ENCODE measurements at regions not wholly inside any gene's neighbourhood (a gene's known extent, or its start where the extent isn't known, plus 50 kb on each side); places are given as distances from the start of the nearest gene placed in this dataset.

GRCh38 chr6:86016567-86016966 lies 373.9 kb upstream of the SYNCRIP start:
- Histone ChIP-seq H3K9ac (ENCODE audit: insufficient read depth, low read depth, low read length) (no peak overlapping the region), H3K4me2 (ENCODE audit: low read depth, low read length) (no peak overlapping the region), H3K79me2 (ENCODE audit: insufficient read depth, low read length) (no peaks in the 10 kb centered on the region), H3K9me3 (ENCODE audit: low read length) (no peaks in the 10 kb centered on the region), H4K20me1 (ENCODE audit: insufficient read depth, low read length) (no peaks in the 10 kb centered on the region), H3K27me3 (ENCODE audit: control insufficient read depth in 1 of 2, insufficient read depth in 2 of 2, low read length in 2 of 2) (no peaks in the 10 kb centered on the region), H2AFZ (ENCODE audit: low read length) (no peak overlapping the region), H3K36me3 (replicated peaks in 1 of 2; ENCODE audit: control insufficient read depth in 1 of 2, insufficient read depth in 2 of 2, low read length in 2 of 2) (no peaks in the 10 kb centered on the region), H3K27ac (ENCODE audit: extremely low read length, insufficient read depth, low read length) (no peak overlapping the region), H3K4me1 (ENCODE audit: insufficient read depth, low read length) (no peaks in the 10 kb centered on the region), H3K4me3 (replicated peaks in 1 of 3; ENCODE audit: insufficient read depth in 1 of 3, low read depth in 2 of 3, low read length in 3 of 3) (no peak overlapping the region)
- BruUV-seq (replicated peaks) = no TSS peak
- DNase-seq (ENCODE audit: low spot score) (no peak), FAIRE-seq (no peak), ATAC-seq (no peak)
- POLR2A ChIA-PET = no interaction called here
- WGBS (ENCODE audit: low lambda C conversion rate) = 0% methylated on average over 3 of the region's 3 CpGs
- CTCF ChIA-PET (ENCODE audit: low intra/inter-chr PET ratio, low total read pairs) = no interaction called here
- intact Hi-C loops (cut with micrococcal nuclease; ENCODE audit: unreplicated experiment) (no loop called here), in situ Hi-C loops (cut with HindIII; ENCODE audit: extremely low pct_ligation_motif_present, low pct_unique_long_range_greater_than_20kb) (no loop called here)
- no peak for TF ChIP-seq ZNF253 (CRISPR knock-in tag; IDR thresholded peaks at IDR 0.05; ENCODE audit: borderline replicate concordance)

- TF ChIP-seq ZNF576 (CRISPR knock-in tag; IDR thresholded peaks at IDR 0.05) (no peak), ZNF446 (CRISPR knock-in tag; IDR thresholded peaks at IDR 0.05) (no peak), GPN1 (CRISPR knock-in tag; IDR thresholded peaks at IDR 0.05; ENCODE audit: borderline replicate concordance) (no peak), ZBTB7B (CRISPR knock-in tag; IDR thresholded peaks at IDR 0.05) (no peak), SMAD3 (CRISPR knock-in tag; IDR thresholded peaks at IDR 0.05) (no peak), ZHX1 (CRISPR knock-in tag; IDR thresholded peaks at IDR 0.05; ENCODE audit: low read depth) (no peak), ZNF274 (CRISPR knock-in tag; IDR thresholded peaks at IDR 0.05) (no peak), TERF1 (CRISPR knock-in tag; IDR thresholded peaks at IDR 0.05) (no peak), MATR3 (CRISPR knock-in tag; IDR thresholded peaks at IDR 0.05) (no peak), ZBTB37 (CRISPR knock-in tag; IDR thresholded peaks at IDR 0.05) (no peak), ZBTB25 (CRISPR knock-in tag; IDR thresholded peaks at IDR 0.05) (no peak)
- Histone ChIP-seq H3K4me3 (replicated peaks in 1 of 3; ENCODE audit: insufficient read depth in 1 of 3, low read depth in 2 of 3, low read length in 3 of 3) (no peak overlapping the region), H3K9ac (ENCODE audit: insufficient read depth, low read depth, low read length) (no peak overlapping the region), H3K9me3 (ENCODE audit: low read length) (no peaks in the 10 kb centered on the region), H3K79me2 (ENCODE audit: insufficient read depth, low read length) (no peaks in the 10 kb centered on the region), H3K36me3 (replicated peaks in 1 of 2; ENCODE audit: control insufficient read depth in 1 of 2, insufficient read depth in 2 of 2, low read length in 2 of 2) (no peaks in the 10 kb centered on the region), H4K20me1 (ENCODE audit: insufficient read depth, low read length) (no peaks in the 10 kb centered on the region), H3K4me1 (ENCODE audit: insufficient read depth, low read length) (no peaks in the 10 kb centered on the region), H3K27ac (ENCODE audit: extremely low read length, insufficient read depth, low read length) (no peak overlapping the region), H3K4me2 (ENCODE audit: low read depth, low read length) (no peak overlapping the region), H3K27me3 (ENCODE audit: control insufficient read depth in 1 of 2, insufficient read depth in 2 of 2, low read length in 2 of 2) (no peaks in the 10 kb centered on the region), H2AFZ (ENCODE audit: low read length) (no peak overlapping the region)
- no TSS peak for BruUV-seq (replicated peaks)
- ChIA-PET POLR2A (no interaction called here), CTCF (ENCODE audit: low intra/inter-chr PET ratio, low total read pairs) (no interaction called here)
- in situ Hi-C loops (cut with HindIII; ENCODE audit: extremely low pct_ligation_motif_present, low pct_unique_long_range_greater_than_20kb) = no loop called here
- no peak for FAIRE-seq
- intact Hi-C loops (cut with micrococcal nuclease; ENCODE audit: unreplicated experiment) = no loop called here
- no peak for ATAC-seq
- no peak for DNase-seq (ENCODE audit: low spot score)
- whole genome bisulfite sequencing (ENCODE audit: low lambda C conversion rate) = 0% methylated on average over 4 of the region's 4 CpGs
Measured at GRCh38 chr6:86016077-86016476, 373.4 kb upstream of the SYNCRIP start.
